Activated T-cell treated with anti-CD3 and anti-CD28 coated beads, Interleukin-2, amount 50 U/mL, for 48 hours (primary cell): ENCODE measurements at regions not wholly inside any gene's neighbourhood (a gene's known extent, or its start where the extent isn't known, plus 50 kb on each side); places are given as distances from the start of the nearest gene placed in this dataset.

Source experiments
- DNase-seq, 2 experiments: peaks; one replicate each; pipeline ENCODE4 v3.0.0-alpha.2; 2020

DNA sequence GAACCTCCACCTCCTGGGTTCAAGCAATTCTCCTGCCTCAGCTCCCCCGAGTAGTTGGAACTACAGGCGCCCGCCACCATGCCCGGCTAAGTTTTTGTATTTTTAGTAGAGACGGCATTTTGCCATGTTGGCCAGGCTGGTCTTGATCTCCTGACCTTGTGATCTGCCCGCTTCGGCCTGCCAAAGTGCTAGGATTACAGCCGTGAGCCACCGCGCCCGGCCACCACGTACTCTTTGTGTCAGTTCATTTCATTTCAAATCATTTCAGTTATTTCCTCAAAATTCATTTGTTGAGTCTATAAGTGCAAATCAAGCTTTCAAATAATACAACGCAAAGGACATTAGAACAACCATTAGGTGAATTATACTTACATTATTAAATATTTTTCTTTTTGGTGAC, 943.8 kb downstream of the TYW1 start:
- no peak for DNase-seq

DNA sequence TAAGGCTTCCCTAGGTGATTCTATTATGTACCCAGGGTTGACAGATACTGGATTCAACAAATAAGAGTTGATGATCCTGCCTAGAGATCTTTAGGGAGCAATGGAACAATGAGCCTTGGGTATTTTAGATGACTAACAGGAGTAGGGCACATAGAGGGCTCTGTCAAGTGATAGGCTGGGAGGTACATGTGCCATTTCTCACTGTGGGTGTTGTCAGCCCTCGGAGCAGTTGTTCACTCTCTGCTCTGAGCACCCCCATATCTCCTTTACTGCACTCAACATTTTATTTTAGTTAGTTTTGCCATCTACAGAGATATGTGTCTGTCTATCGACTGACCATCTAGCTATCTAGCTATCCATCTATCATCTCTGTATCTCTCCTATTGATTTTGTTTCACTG, 950.6 kb downstream of the TYW1 start:
- no peak for DNase-seq

DNA sequence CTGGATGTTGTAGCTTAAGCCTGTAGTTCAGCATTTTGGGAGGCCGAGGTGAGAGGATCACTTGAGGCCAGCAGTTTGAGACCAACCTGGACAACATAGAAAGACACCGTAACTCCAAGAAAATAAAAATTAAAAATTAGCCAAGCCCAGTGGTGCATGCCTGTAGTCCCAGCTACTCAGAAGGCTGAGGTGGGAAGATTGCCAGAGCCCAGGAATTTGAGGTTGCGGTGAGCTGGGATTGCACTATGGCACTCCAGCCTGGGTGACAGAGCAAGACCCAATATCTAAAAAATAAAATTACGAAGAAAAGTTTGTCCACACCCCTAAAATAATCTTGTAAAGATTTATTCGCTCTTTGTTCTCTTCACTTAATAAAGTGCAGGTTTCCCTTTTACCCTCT, 951.0 kb downstream of the TYW1 start:
- DNase-seq, result no peak

DNA sequence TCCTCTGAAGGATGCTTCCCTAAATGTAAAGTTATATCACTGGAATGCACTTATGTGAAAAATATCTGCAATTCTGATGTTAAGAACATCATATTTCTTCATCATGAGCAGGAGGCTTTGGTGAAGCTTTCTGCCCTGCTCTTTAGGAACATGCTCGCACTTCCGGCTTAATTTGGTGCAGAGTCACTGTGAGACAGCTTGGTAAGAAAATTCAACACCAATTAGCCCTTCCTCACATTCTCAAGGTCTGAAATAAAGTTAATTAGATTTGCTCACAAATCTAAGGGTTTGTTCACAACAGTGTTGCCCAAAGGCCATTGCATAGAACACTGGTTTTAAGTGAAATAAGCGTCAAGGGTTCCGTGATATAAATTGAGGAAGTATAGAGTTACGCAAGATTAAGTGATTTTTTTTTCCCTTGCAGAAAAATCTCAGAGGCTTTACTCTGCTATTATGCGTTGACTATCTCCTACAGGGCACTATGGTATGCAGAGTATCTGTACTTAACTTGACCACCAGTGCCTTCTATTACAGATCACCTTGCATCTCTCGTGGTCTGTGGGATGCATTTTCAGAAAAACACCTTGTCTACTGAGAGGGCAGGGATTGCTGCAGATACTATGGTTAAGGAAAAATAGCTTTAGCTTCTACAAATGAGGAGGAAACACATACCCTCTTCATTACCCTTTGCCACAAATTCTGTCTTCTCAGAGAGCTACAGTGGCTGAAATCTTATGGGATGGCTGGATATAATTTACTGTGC, 953.9 kb downstream of the TYW1 start:
- DNase-seq, result no peak

DNA sequence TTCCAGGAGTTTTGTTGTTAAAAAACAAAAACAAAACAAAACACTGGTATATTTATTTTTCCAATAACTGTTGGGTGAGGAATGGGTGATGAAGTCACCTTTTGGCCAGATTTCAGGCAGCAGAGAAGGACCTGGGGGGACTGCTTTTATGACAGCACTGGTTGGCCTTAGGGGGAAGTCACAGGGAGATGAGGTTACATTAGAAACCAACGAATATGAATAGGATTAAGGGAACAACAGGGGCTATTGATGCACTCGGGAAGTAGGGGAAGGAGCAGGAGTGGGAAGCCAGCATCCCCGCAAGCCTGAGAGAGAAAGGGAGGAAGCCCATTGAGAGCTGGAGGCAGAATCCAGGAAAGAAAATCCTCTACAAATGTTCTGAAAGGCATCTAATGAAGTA, 958.4 kb downstream of the TYW1 start:
- DNase-seq, result no peak

DNA sequence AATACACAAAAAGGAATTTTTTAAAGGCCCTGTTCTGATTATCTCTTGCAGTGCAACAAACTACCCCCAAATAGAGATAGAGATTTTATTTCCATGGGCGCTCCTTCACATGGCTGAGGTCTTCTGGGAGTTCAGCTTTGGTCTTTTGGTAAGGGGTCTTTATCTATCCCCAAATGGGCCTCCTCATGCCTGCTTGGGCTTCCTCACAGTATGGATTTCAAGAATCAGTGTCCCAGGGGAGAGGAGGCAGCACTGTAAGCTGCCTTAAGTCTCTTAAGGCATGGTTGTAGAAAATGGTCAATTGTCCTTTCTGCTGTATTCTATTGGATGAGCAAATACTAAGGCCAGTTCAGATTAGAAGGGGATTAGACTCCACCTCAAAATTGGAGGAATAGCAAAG, 966.2 kb downstream of the TYW1 start:
- no peak for DNase-seq

DNA sequence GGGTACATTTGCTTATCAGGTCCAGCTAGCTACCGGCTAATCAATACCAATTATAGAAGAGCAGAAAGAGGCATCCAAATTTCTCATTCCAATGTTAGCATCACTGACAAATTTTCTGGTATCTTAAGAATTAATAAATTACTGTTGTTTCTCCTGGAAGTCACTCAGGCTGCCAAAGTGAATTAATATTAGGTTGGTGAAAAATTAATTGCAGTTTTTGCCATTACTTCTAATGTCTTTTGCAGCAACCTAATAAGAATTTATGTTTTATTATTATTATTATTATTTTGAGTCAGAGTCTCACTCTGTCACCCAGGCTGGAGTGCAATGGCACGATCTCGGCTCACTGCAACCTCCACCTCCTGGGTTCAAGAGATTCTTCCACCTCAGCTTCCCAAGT, 979.9 kb downstream of the TYW1 start:
- no peak for DNase-seq

DNA sequence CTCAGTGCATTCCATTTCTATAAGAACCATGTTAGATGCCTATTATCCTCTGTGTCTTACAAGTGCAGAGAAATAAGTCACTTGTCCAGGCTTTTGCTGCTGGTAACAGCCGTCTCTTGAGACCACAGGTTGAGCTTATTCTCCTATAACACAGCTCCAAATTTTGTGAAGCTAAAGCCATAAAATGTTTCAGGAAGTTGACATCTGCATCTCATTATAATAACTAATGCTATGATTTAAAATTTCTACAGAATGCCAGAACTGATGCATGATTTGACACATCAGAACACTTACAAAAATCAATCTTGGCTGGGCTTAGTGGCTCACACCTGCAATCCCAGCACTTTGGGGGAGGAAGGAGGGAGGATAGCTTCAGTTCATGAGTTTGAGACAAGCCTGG, 986.9 kb downstream of the TYW1 start:
- no peak for DNase-seq

DNA sequence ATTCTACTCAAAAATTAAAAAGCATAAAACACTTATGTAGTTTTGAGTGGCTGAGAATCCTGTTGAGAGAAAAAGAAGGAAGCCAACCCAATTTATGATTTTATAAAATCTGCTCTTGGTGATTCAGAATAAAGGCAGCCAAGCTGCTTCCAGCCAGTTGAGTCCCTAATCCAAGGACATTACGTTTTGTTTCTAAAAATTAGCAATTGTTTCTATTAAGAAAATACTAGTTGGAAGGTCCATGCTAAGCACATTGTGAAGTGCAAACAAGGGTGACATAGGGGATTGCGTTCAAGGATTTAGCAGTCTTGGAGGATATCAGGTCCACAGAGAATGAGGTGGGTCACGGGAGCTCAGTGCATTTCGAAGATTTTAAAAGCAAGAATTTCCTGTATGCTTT, 987.7 kb downstream of the TYW1 start:
- no peak for DNase-seq

DNA sequence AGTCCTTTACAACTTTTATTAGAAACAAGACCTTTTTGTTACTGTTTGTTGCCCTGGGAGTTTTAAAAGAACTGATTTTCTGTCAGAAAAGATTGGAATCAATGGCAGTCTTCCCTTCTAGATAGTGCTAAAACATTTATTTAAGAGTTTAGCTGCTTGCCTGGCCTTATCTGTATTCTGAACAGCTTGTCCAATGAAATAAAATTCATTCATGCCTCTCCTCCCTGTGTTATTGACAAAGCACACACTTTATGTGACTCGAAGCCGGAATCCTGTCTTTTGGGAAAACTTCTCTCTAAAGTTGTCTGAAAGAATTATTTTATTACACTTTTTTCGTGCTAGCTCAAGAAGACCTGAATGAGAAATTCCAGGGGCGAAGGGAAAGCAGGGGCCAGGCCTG, 992.5 kb downstream of the TYW1 start:
- no peak for DNase-seq

DNA sequence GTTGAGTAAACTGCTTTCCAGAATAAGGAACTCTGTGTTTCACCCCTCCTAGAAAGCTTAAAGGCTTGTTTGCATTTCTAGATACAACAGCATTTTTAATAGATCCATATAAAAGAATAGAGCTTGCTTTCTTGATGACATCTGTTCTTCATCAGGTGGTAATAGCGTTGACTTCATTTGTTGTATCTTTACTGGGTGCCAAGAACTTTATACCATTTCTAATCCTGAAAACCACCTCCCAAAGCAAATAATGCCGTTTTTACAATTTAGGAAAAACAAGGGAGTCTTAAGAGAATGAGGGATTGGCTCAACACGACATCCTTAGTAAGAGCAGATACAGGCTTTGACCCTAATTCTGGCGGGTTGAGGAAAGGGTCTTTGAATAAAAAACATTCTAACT, 993.4 kb downstream of the TYW1 start:
- DNase-seq, result no peak

DNA sequence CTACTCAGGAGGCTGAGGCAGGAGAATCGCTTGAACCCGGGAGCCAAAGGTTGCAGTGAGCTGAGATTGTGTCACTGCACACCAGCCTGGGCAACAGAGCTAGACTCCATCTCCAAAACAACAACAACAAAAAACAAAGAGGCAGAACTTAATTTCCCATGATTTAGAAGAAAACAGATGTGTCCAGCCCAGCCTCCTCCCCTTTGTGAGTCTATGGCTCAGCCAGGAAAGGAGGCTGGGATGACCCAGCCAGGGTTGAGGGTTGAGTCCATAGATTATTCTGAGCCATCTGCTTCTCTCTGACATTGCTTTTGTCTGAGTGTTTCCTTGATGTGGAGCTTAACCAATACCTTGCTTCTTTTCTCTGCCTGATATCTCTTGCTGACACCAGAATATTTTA, 994.1 kb downstream of the TYW1 start:
- DNase-seq, result no peak

DNA sequence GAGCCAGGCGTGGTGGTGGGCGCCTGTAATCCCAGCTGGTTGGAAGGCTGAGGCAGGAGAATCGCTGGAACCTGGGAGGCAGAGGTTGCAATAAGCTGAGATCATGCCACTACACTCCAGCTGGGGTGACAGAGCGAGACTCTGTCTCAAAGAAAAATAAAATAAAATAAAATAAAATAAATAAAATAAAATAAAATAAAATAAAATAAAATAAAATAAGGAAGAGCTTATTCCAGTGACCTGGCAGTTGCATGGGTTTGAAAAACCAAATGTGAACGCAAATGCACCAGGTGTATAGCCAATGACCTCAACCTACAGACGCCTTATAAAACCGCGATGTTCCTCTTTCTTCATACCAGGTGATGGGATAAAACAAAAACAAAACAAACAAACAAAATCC, 995.7 kb downstream of the TYW1 start:
- DNase-seq, result no peak

DNA sequence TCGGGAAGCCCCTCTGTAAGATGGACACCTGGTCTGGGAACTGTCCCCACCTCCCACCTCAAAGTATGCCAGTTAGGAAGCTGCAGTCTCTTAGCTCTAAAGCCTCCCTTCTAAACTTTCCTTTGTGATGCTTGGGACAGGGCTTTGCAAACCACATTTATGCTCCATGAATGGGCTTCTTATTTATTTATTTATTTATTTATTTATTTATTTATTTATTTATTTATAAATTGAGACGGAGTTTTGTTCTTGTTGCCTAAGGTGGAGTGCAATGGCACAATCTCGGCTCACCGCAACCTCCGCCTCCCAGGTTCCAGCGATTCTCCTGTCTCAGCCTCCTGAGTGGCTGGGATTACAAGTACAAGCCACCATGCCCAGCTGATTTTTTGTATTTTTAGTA, 1009.4 kb downstream of the TYW1 start:
- DNase-seq, result no peak

DNA sequence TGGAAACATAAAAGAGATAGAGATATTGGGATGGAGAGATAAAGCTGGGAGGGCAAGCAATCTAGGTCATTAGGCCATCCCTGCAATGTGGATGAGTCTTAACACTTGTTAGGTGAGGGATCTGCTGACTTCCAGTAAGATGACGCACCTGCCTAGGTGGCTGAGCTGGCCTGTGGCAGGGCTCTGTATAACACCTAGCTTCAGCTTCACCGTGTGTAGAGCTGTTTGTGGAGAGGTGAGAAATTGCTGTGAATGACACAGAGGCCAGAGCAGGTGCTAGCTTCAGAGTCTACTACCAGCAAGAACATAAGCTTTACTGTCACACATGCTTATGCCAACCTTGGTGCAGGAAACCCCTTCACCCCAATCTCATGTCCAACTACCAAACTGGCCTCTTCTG, 1010.0 kb downstream of the TYW1 start:
- no peak for DNase-seq

DNA sequence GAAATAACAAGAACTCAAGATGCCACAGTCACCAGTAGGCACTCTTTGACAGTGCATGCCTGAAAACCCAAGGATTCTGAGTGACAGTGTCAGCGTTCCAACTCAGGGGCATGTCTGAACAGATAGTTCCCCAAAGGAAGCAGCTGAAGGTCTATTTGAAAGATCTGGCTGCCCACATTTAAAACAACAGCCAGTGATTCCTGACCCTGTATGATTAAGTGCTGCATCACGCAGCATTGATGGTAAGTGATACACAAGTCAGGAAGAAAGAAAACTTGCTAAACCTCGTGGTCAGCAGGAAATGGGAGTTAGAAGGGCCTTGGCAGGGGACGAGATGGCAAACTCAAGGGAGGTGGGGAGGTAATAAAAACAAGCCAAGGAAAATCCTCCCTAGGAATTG, 1013.1 kb downstream of the TYW1 start:
- DNase-seq, result no peak

DNA sequence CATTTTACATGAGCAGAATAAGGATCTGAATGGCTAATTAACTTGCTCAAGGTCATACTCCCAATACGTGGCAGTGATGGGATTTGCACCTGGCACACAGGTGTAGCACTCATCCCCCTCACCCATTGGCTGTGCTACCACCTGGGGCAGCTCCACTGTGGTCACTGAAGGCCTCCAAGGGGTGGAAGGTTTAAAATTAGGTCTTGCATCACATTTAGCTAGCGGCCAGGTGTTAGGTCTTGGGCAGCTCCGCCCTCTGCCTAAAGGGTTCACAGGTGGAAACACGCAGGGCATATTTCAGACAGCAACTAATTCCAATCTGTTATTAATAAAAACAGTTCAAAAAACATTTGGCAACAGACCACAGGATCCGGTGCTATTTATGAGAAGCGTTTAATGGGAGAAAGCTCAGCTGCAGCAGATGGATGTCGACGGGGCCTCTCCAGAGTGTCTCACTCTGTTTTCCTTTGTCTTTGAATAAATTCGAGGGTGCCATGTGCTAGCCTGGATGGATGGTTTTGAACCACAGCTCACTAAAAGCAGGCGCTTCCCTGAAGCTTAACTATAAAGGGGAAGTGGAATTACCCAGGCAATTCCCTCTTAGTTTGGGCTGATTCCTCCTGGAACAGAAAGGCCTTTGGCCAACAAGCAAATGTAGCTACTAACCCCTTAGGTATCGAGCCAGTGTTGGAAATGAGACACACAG, 1017.6 kb downstream of the TYW1 start:
- no peak for DNase-seq

DNA sequence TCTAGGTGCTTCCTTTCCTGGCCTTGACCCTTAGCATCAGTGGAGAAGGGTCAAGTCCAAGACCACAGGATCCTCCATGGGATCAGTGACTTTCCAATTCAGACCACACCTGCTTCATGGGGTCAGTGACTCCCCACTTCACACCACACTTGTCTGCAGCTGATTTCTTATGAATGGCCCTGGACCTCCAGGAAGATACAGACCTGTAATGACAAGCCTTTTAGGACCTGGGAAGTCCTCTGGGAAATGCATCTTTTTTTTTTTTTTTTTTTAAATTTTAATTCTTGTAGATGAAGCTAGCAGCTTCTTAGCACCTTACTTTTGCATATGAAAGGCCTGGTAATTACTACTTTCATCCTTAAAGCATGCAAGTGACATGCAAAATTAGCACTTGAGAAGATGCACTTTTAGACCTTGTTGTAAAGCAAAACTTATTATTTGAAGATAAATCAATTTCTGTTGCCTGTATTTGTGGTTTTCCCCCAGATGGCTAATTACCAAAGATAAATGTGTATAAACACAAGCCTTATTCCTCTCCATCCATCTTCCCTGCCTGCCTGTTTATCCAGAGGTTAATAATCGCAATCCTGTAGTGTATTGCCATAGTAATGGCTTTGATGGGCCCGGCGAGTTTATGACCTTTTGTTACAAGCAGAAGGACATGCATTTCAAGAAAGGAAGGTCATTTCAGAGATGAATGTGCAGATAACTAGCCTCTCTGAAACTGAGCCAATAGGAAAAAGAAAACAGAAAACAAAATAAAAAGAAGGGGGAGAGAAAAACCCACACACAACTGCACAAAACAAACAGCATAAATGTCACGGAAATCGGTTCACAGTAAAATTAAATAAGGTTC, 1018.7 kb downstream of the TYW1 start:
- DNase-seq, result no peak

DNA sequence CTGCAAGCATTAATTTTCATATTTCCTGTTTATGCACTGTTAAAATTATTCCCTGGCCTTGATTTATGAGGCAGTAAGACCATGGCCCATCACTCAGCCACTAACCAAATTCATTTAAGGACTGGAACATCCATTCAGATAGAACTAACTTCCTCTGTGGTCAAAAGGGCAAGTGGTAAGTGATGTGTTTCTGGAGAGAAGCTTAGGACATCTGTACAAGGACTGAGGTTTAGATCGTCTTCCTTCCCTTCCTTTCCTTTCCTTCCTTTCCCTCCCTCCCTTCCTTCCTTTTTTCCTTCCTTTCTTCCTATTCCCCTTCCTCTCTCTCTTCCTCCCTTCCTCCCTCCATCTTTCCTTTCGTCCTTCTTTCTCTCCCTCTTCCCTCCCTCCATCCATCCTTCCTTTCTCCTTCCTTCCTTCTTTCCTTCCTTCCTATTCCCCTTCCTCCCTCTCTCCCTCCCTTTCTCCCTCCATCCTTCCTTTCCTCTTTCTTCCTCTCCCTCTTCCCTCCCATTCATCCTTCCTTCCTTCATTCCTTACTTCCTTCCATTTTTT, 1019.4 kb downstream of the TYW1 start:
- no peak for DNase-seq

DNA sequence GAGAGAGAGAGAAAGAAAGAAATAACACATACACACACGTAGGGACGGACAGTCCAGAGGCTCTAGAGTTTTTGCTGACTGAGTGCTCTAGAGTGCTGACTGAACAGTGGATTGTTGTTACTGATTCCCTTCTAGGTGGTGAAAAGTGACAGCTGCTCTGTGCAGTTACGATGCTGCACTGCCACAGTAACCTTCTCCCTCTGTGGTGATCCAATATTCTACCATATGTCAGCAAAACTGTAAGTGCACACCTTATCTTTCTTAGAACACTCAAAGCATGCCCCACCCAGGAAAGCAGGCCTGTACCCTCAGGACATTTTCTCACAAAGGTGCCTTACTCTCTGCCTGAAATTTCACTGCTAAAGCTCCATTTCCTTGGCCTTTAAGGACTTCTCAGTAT, 1023.5 kb downstream of the TYW1 start:
- no peak for DNase-seq

DNA sequence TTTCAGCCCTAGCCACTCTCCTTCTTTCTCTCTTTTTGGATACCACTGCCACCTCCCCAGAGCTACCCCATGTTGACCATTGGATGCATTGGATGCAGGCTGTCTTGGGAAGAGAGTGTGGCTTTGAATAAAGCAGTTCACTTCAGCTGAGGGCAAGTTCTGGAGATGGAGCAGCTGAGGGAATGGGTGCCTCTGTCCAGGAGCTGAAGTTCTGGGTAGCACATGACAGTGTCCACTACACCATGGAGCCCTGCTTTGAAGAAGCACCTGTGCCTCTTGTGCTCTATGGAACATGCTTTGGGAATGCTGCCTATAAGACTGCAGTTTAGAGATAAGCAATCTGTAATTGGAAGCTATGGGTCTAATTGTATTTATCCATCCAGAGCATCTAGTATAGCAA, 1028.7 kb downstream of the TYW1 start:
- no peak for DNase-seq

DNA sequence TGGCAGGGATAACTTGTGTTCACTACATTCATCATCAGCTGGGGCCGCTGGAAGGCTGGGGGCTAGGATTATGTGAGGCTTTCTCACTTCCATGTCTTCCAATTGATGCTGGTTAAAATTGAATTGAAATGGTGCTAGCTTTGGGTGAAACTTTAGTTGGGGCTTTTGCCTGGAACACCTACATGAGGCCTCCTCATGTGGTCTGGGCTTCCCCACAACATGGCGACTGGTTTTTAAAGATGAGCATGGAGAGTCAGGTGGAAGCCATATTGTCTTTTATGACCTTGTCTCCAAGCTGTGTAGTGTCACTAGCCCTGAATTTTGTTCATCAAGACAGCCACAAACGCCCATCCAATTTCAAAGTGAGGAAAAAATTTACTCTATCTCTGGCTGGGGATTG, 1033.9 kb downstream of the TYW1 start:
- no peak for DNase-seq

DNA sequence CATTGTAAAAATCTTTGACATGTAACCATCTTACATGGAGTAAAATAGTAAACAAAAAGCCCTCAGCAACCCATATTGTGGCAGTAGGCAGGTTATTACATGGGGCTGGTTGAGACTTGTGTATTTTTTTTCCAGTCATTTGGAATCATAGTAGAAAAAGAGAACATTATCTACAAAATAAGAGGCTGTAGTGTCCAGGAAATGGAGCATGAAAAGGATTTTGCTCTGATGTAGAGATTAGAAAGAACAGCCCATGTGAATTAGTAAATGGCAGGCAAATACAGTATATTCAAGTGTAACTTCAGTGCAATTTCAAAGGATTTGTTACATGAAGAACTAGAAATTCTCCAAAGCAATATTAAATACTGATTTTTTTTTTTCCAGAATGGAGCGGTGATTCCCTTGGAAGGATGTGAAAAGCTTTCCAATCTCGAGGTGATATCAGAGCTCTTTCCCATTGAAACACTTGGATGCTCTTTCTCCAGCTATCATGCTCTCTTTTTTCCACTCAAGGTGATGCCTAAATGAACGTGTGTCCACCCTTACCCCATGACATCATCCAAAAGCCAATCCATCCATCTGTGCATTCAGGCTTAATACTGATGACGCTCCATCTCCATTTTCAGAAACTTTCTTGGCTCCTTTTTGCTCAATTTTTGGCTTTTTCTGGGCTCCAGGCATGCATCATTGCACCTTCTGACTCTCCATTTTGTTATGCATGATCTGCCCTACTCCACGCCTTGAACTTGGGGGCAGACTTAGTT, 1034.7 kb downstream of the TYW1 start:
- DNase-seq, result no peak
